A549 (cell line): ENCODE measurements at regions not wholly inside any gene's neighbourhood (a gene's known extent, or its start where the extent isn't known, plus 50 kb on each side); places are given as distances from the start of the nearest gene placed in this dataset.

Experiments
- ATAC-seq, 2 experiments: fragments of 200-7000 bp in 1 of 2; fragments of >200 bp in 1 of 2; cut with Nextera tagmentation in 1 of 2; cut with Tn5 transposase in 1 of 2; 3 replicates each; pipeline versions ENCODE4 v1.8.0 to v1.9.1; 2018 to 2020; ENCODE audit warnings: mild to moderate bottlenecking in 1 of 2, moderate library complexity in 1 of 2
- CTCF ChIA-PET: fragments of 300-600 bp; sonication (Branson Sonifier 250); formaldehyde crosslinking; extraction: SDS; loops from one replicate; lab custom pipeline; 2021; ENCODE audit warnings: antibody characterized with exemption, inconsistent platforms; lab: Yijun Ruan, JAX
- POLR2A ChIA-PET: fragments of 350-600 bp; formaldehyde crosslinking; extraction: SDS; loops from one replicate; lab custom pipeline; 2021; ENCODE audit warnings: antibody characterized with exemption, inconsistent platforms; lab: Yijun Ruan, JAX
- DNase-seq, 2 experiments: peaks; one replicate each; pipeline versions ENCODE4 v3.0.0 to v3.0.0-alpha.2; 2011 to 2016; ENCODE audit warnings: low read depth in 1 of 2, low spot score in 1 of 2
- FAIRE-seq: peaks from 2 replicates; lab custom pipeline; 2011; peaks lifted over from hg19 to GRCh38; lab: Jason Lieb, UNC
- H3K27ac ChIP-seq, 2 experiments: fragments of >200 bp; sonication (Bioruptor Twin); formaldehyde crosslinking; 3 replicates each; pipeline ENCODE4 v1.5.1; 2016 to 2017
- H3K4me1 ChIP-seq: fragments of >200 bp; sonication (Bioruptor Twin); formaldehyde crosslinking; 3 replicates; pipeline ENCODE4 v1.6.1; 2016
- H3K4me2 ChIP-seq: fragments of >200 bp; sonication (Bioruptor Twin); formaldehyde crosslinking; 3 replicates; pipeline ENCODE4 v1.6.1; 2016
- H3K4me3 ChIP-seq: fragments of >200 bp; sonication (Bioruptor Twin); formaldehyde crosslinking; 3 replicates; pipeline ENCODE4 v1.5.1; 2016
- H3K9me3 ChIP-seq: fragments of >200 bp; sonication (Bioruptor Twin); formaldehyde crosslinking; 3 replicates; pipeline ENCODE4 v1.6.1; 2016
- ATOH8 ChIP-seq: fragments of 250-450 bp; sonication (Bioruptor Pico); IDR thresholded peaks from 2 replicates; pipeline ENCODE4 v1.5.0; 2020; ENCODE audit warnings: low read depth, mild to moderate bottlenecking, moderate library complexity
- CEBPB ChIP-seq, 2 experiments: fragments of >200 bp in 1 of 2; sonication (Bioruptor Twin) in 1 of 2; formaldehyde crosslinking in 1 of 2; IDR thresholded peaks; 2 replicates each; pipeline ENCODE4 v1.6.1; 2012 to 2016
- CHD2 ChIP-seq: fragments of 150-350 bp; IDR thresholded peaks from 2 replicates; pipeline ENCODE4 v1.6.1; 2014; ENCODE audit warnings: low read length; ENCODE audit not compliant: partially characterized antibody
- CHD4 ChIP-seq: fragments of 200-600 bp; sonication (generic); IDR thresholded peaks from 2 replicates; pipeline ENCODE4 v1.6.1; 2016; ENCODE audit warnings: antibody characterized with exemption, mild to moderate bottlenecking, borderline replicate concordance
- FOSL2 ChIP-seq, 2 experiments: fragments of 450-650 bp in 1 of 2; fragments of >200 bp in 1 of 2; sonication (Bioruptor Twin) in 1 of 2; formaldehyde crosslinking; IDR thresholded peaks; 2 replicates each; pipeline versions ENCODE4 v1.5.0 to v1.6.1; 2016 to 2020; ENCODE audit warnings: mild to moderate bottlenecking in 1 of 2, moderate library complexity in 1 of 2
- FOXS1 ChIP-seq: fragments of 250-450 bp; sonication (Bioruptor Pico); IDR thresholded peaks from 2 replicates; pipeline ENCODE4 v1.5.0; 2020; ENCODE audit warnings: mild to moderate bottlenecking, moderate library complexity
- HDAC2 ChIP-seq: fragments of 200-600 bp; sonication (generic); IDR thresholded peaks from 2 replicates; pipeline ENCODE4 v1.6.1; 2016
- HOXA7 ChIP-seq: fragments of 250-450 bp; sonication (Bioruptor Pico); IDR thresholded peaks from 2 replicates; pipeline ENCODE4 v1.5.0; 2020; ENCODE audit warnings: mild to moderate bottlenecking, moderate library complexity
- HOXB13 ChIP-seq: fragments of 250-450 bp; sonication (Bioruptor Pico); IDR thresholded peaks from 2 replicates; pipeline ENCODE4 v1.5.0; 2020; ENCODE audit warnings: low read depth, mild to moderate bottlenecking, moderate library complexity
- HOXB5 ChIP-seq: fragments of 250-450 bp; sonication (Bioruptor Pico); IDR thresholded peaks from 2 replicates; pipeline ENCODE4 v1.5.0; 2020; ENCODE audit warnings: mild to moderate bottlenecking, moderate library complexity
- JUN ChIP-seq, 2 experiments: fragments of >200 bp; sonication (Bioruptor Twin); formaldehyde crosslinking; IDR thresholded peaks; 2 replicates in 1 of 2; 3 replicates in 1 of 2; pipeline ENCODE4 v1.6.1; 2016 to 2017
- MAX ChIP-seq: IDR thresholded peaks from 2 replicates; pipeline ENCODE4 v1.6.1; 2012
- NFE2L2 ChIP-seq: fragments of 150-350 bp; conservative IDR thresholded peaks from 2 replicates; pipeline ENCODE4 v1.6.1; 2014; ENCODE audit warnings: low read length
- PBX3 ChIP-seq: IDR thresholded peaks from 2 replicates; pipeline ENCODE4 v1.6.1; 2012
- RAD21 ChIP-seq, 2 experiments: fragments of >200 bp in 1 of 2; sonication (Bioruptor Twin) in 1 of 2; formaldehyde crosslinking in 1 of 2; IDR thresholded peaks in 1 of 2; conservative IDR thresholded peaks in 1 of 2; 2 replicates in 1 of 2; 3 replicates in 1 of 2; pipeline ENCODE4 v1.6.1; 2012 to 2018; ENCODE audit warnings: inconsistent platforms in 1 of 2
- RARB ChIP-seq: fragments of 250-450 bp; sonication (Bioruptor Pico); IDR thresholded peaks from 2 replicates; pipeline ENCODE4 v1.8.0; 2021; ENCODE audit warnings: mild to moderate bottlenecking, moderate library complexity
- REST ChIP-seq: fragments of 200-600 bp; sonication (generic); IDR thresholded peaks from 2 replicates; pipeline ENCODE4 v1.6.1; 2016; ENCODE audit warnings: antibody characterized with exemption, mild to moderate bottlenecking, moderate library complexity
- RFX5 ChIP-seq: fragments of 450-650 bp; IDR thresholded peaks from 2 replicates; pipeline ENCODE4 v1.7.1; 2014; ENCODE audit warnings: antibody characterized with exemption, mild to moderate bottlenecking, moderate library complexity
- SREBF2 ChIP-seq: fragments of 450-650 bp; IDR thresholded peaks from 2 replicates; pipeline ENCODE4 v1.6.1; 2014; ENCODE audit warnings: mild to moderate bottlenecking, moderate library complexity
- ZFP36 ChIP-seq: fragments of 450-650 bp; IDR thresholded peaks from 2 replicates; pipeline ENCODE4 v1.6.1; 2014; ENCODE audit warnings: borderline replicate concordance; ENCODE audit not compliant: partially characterized antibody
- WGBS: methylation state at CpG from one replicate; pipeline ENCODE4 v1.1.6; 2017; ENCODE audit errors: missing lambda C conversion rate; 5-methylcytosine and 5-hydroxymethylcytosine counted together

- DNase-seq (no peak), FAIRE-seq (no peak), ATAC-seq (no peak)
- Histone ChIP-seq H3K27ac (no peak overlapping the region), H3K9me3 (no peaks in the 10 kb centered on the region), H3K4me2 (no peak overlapping the region), H3K4me1 (peaks cover 16% of the 10 kb centered on the region), H3K4me3 (no peak overlapping the region)
- CTCF ChIA-PET: interaction anchor here (1.1 to 2.7 kb wide), 4 partner anchors 19 to 145 kb away, joined by 4 to 9 read pairs (median 7); no protein-coding TSS in a partner anchor
- POLR2A ChIA-PET: no interaction called here
- 87% methylated on average over 8 of the region's 8 CpGs for WGBS
- TF ChIP-seq HOXA7 (no peak), RARB (no peak), HOXB5 (CRISPR knock-in tag) (no peak), MAX (no peak), CHD2 (no peak), ZFP36 (no peak), RAD21 (conservative IDR thresholded peaks at IDR 0.05 in 1 of 2, IDR thresholded peaks at IDR 0.05 in 1 of 2) (no peak), JUN (IDR thresholded peaks at IDR 0.05) (no peak), FOSL2 (IDR thresholded peaks at IDR 0.05) (no peak), FOSL2 (CRISPR knock-in tag; IDR thresholded peaks at IDR 0.05) (no peak), PBX3 (no peak), REST (no peak), CEBPB (IDR thresholded peaks at IDR 0.05) (no peak), CHD4 (no peak), NFE2L2 (no peak), ATOH8 (CRISPR knock-in tag) (no peak), HDAC2 (no peak), RFX5 (no peak), SREBF2 (no peak), FOXS1 (CRISPR knock-in tag) (no peak), HOXB13 (no peak)
Measured at GRCh38 chr9:94159069-94159939, 75.0 kb downstream of the PTPDC1 start.
